GM23338 (cell line): ENCODE measurements at regions not wholly inside any gene's neighbourhood (a gene's known extent, or its start where the extent isn't known, plus 50 kb on each side); places are given as distances from the start of the nearest gene placed in this dataset.

Source experiments
- CREB1 ChIP-seq: fragments of 250-450 bp; sonication (Bioruptor Pico); IDR thresholded peaks from 2 replicates; pipeline ENCODE4 v1.5.0; 2020; ENCODE audit warnings: low read depth, mild to moderate bottlenecking, moderate library complexity
- EZH2 ChIP-seq: fragments of 200-600 bp; sonication (generic); IDR thresholded peaks from one replicate; pipeline ENCODE4 v1.8.0; 2017; ENCODE audit warnings: antibody characterized with exemption, mild to moderate bottlenecking, low read depth; ENCODE audit not compliant: unreplicated experiment
- JUNB ChIP-seq: IDR thresholded peaks from one replicate; pipeline ENCODE4 v1.6.1; 2016; ENCODE audit warnings: antibody characterized with exemption; ENCODE audit not compliant: unreplicated experiment
- POLR2AphosphoS5 ChIP-seq: IDR thresholded peaks from 2 replicates; pipeline ENCODE4 v1.6.1; 2016; ENCODE audit warnings: antibody characterized with exemption, low read depth
- TF ChIP-seq, protein P1 (sequence below), 2 experiments: fragments of 200-600 bp in 1 of 2; sonication (generic) in 1 of 2; conservative IDR thresholded peaks; 2 replicates each; pipeline versions ENCODE4 v1.5.1 to v1.6.1; 2016 to 2017; ENCODE audit warnings: antibody characterized with exemption in 2 of 2, low read depth in 2 of 2, mild to moderate bottlenecking in 2 of 2, moderate library complexity in 1 of 2
- TF ChIP-seq, protein P2 (sequence below): IDR thresholded peaks from one replicate; pipeline ENCODE4 v1.6.1; 2018; ENCODE audit warnings: antibody characterized with exemption; ENCODE audit not compliant: unreplicated experiment

DNA sequence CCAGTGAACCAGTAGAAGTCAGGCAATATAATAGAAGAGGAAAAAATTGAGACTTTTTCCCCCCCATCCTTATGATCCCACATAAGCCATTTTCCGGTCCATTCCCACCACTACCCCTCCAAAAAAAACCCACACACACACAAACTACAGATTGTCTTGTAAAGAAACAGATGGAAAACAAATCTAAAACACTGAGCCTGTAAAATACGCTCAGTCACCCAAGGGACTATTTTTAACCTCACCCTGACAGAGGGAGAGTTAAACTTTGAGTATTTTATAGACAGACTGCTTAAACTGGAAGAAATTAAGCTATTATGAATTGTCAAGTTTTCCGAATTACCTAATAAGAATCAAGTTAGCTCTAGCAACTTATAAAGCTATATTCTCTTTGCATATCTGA lies 471.8 kb upstream of the C9orf72 start:
- TF ChIP-seq, protein P1, sequence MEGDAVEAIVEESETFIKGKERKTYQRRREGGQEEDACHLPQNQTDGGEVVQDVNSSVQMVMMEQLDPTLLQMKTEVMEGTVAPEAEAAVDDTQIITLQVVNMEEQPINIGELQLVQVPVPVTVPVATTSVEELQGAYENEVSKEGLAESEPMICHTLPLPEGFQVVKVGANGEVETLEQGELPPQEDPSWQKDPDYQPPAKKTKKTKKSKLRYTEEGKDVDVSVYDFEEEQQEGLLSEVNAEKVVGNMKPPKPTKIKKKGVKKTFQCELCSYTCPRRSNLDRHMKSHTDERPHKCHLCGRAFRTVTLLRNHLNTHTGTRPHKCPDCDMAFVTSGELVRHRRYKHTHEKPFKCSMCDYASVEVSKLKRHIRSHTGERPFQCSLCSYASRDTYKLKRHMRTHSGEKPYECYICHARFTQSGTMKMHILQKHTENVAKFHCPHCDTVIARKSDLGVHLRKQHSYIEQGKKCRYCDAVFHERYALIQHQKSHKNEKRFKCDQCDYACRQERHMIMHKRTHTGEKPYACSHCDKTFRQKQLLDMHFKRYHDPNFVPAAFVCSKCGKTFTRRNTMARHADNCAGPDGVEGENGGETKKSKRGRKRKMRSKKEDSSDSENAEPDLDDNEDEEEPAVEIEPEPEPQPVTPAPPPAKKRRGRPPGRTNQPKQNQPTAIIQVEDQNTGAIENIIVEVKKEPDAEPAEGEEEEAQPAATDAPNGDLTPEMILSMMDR (conservative IDR thresholded peaks at IDR 0.05; ENCODE audit: low read depth in 2 of 2) = no peak
- TF ChIP-seq CREB1 = no peak
- no peak for TF ChIP-seq POLR2AphosphoS5
- TF ChIP-seq JUNB = no peak
- no peak for TF ChIP-seq EZH2
- TF ChIP-seq, protein P2, sequence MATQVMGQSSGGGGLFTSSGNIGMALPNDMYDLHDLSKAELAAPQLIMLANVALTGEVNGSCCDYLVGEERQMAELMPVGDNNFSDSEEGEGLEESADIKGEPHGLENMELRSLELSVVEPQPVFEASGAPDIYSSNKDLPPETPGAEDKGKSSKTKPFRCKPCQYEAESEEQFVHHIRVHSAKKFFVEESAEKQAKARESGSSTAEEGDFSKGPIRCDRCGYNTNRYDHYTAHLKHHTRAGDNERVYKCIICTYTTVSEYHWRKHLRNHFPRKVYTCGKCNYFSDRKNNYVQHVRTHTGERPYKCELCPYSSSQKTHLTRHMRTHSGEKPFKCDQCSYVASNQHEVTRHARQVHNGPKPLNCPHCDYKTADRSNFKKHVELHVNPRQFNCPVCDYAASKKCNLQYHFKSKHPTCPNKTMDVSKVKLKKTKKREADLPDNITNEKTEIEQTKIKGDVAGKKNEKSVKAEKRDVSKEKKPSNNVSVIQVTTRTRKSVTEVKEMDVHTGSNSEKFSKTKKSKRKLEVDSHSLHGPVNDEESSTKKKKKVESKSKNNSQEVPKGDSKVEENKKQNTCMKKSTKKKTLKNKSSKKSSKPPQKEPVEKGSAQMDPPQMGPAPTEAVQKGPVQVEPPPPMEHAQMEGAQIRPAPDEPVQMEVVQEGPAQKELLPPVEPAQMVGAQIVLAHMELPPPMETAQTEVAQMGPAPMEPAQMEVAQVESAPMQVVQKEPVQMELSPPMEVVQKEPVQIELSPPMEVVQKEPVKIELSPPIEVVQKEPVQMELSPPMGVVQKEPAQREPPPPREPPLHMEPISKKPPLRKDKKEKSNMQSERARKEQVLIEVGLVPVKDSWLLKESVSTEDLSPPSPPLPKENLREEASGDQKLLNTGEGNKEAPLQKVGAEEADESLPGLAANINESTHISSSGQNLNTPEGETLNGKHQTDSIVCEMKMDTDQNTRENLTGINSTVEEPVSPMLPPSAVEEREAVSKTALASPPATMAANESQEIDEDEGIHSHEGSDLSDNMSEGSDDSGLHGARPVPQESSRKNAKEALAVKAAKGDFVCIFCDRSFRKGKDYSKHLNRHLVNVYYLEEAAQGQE = no peak
